ENCODE measurements at regions not wholly inside any gene's neighbourhood (a gene's known extent, or its start where the extent isn't known, plus 50 kb on each side); places are given as distances from the start of the nearest gene placed in this dataset.

- no peak for DNase-seq (ENCODE audit: low read depth)
These were observed 194.3 kb upstream of the PRKCQ start for GRCh38 chr10:6774406-6774805.

- DNase-seq (ENCODE audit: low read depth): no peak
These were observed 191.3 kb upstream of the PRKCQ start for GRCh38 chr10:6771331-6771730.

GRCh38 chr10:6770846-6771245 is 190.8 kb upstream of the PRKCQ start:
- DNase-seq (ENCODE audit: low read depth): no peak

- no peak for DNase-seq (ENCODE audit: low read depth)
These were observed 189.8 kb upstream of the PRKCQ start for GRCh38 chr10:6769704-6770417.

- DNase-seq (ENCODE audit: low read depth): peak; percentile 92
These were observed 186.2 kb upstream of the PRKCQ start for GRCh38 chr10:6766131-6766801.

DNA sequence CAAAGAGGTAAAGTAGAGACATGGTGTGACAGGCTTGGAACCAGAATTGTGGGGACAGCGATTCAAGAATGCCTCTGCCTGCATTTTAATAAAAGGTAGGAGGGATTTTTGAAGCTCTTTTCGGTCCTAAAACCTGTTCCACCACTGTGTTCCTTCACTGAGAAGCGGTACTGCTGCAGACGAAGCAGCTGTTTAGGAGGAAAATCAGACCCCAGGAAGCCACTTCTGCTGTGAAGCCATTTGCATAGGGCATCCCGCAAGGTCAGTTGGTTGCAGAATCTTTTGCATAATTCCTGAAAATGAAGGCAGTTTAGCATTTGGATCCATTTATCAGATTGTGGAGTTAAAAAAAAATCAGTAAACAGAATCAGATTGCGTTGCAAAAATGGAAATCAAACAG is 183.3 kb upstream of the PRKCQ start:
- DNase-seq (ENCODE audit: low read depth): no peak

- DNase-seq (ENCODE audit: low read depth): no peak
These were observed 182.9 kb upstream of the PRKCQ start for GRCh38 chr10:6763001-6763400.

- DNase-seq (ENCODE audit: low read depth): no peak
These were observed 179.9 kb upstream of the PRKCQ start for GRCh38 chr10:6759961-6760360.

GRCh38 chr10:6757158-6757557 is 177.1 kb upstream of the PRKCQ start:
- DNase-seq (ENCODE audit: low read depth): no peak

DNA sequence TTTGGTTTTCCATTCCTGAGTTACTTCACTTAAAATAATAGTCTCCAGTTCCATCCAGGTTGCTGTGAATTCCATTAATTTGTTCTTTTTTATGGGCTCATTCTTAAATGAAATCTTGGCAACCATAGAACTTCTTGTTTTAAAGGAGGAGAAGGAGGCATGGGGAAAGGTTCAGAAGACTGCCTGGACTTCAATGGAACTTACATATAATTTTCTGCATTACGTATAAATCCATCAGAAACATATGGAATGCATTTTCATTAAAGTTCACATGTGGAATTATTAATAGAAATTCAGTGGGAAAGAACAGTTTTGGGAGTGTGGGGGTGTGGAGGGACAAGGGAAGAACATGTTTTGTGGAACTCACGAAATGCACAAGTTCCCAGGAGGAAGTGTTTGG is 176.6 kb upstream of the PRKCQ start:
- no peak for DNase-seq (ENCODE audit: low read depth)

DNA sequence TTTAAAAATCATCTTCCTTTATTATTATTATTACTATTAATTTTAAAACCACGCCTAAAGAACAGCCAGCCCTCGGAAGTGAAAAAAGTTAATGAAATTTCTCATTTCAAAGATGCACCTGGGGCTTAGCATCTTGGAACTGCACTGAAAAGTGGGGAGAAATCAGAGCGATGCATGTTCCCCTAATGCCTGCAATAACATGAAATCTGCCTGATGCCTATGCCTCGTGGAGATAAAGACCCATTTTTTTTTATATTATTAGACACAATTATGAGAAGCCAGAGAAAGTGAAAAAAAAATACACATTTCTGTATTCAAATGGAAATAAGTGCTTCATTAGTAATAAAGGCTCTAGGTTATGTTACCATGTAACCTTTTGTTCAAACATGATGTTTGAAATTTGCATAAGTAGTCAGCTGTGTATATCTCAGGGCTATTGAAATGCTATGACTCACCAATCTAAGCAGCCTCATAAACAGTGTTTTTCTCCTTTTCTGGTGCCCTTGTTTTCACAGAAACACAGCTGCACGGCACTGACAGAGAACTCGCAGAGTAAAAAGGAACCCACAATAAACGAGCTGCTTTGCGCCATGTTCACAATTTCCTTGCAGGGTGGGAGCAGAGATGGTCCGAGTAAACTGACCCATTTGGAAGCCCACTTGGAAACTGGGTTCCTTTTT is 175.8 kb upstream of the PRKCQ start:
- peak; percentile 34 for DNase-seq (ENCODE audit: low read depth)

GRCh38 chr10:6753644-6754043 is 173.6 kb upstream of the PRKCQ start:
- no peak for DNase-seq (ENCODE audit: low read depth)

DNA sequence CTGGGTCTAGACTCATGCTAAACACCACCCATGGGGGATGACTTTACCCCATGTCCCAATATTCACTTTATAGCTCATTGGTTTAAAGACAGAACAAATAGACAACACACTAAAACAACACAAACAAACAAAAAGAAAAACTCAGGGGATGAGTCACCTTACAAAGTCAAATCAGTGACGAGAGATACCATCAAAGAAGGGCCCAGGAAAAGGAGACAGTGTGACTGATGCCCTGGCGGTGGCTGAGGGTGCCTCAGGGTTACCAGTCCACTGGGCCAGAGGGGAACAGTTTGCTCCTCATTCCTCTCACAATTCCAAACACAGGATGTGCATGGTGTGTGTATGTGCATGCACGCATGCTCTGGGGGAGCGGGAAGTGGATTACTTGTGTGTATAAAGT is 171.3 kb upstream of the PRKCQ start:
- DNase-seq (ENCODE audit: low read depth): no peak

GRCh38 chr10:6748981-6749635 is 169.0 kb upstream of the PRKCQ start:
- no peak for DNase-seq (ENCODE audit: low read depth)

- DNase-seq (ENCODE audit: low read depth): no peak
These were observed 168.0 kb upstream of the PRKCQ start for GRCh38 chr10:6748029-6748428.

- DNase-seq (ENCODE audit: low read depth): no peak
These were observed 166.7 kb upstream of the PRKCQ start for GRCh38 chr10:6746782-6747181.

DNA sequence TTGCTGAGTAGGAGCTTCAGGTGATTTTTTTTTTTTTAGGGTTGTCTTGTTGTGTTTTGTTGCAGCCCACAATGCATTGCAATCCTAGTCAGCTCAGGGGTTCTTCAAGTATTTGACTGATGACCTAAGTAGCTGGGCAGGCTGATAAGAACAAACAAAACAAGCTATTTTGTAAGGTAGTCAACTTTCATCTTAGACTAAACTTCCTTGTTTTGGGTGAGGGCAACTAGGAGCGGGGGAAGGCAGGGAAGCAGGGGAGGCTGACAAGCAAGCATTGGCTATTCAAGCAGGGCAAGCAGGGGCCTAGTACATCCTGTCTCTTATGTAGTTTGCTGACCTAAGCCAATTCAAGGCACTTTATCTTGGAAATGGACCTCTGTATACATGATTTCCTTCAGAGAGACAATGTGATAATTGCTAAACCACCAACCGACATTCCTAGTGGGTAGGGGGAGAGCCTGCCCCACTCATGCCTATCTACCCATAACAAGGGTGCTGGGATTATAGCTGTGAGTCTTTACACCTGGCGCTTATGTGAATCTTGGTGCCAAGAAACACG is 163.3 kb upstream of the PRKCQ start:
- no peak for DNase-seq (ENCODE audit: low read depth)

- no peak for DNase-seq (ENCODE audit: low read depth)
These were observed 161.5 kb upstream of the PRKCQ start for GRCh38 chr10:6741541-6741941.

DNA sequence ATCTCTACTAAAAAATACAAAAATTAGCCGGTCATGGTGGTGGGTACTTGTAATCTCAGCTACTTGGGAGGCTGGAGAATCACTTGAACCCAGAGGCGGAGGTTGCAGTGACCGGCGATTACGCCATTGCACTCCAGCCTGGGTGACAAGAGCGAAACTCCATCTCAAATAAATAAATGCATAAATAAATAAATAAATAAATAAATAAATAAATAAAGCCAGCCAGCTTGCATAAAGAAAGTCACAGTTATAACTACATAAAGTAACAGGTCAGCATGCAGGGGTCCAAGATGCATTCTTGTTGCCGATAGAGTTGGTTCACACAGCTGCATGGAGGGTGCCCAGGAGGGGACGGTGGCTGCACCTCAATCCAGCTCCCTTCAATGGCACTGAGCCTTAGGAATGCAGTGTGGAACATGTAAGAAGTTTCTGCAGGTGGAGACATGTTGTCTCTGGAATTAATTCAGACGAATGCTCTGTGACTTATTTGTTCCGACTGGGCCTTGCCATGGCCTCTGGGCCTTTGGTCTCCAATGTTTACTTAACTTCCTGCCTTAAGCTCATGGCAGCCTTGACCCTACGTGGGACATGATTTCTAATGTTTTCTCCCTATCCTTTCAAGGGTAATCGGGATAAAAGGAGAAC is 159.6 kb upstream of the PRKCQ start:
- no peak for DNase-seq (ENCODE audit: low read depth)

GRCh38 chr10:6738112-6738768 is 158.2 kb upstream of the PRKCQ start:
- DNase-seq (ENCODE audit: low read depth): no peak

GRCh38 chr10:6737758-6738111 is 157.7 kb upstream of the PRKCQ start:
- DNase-seq (ENCODE audit: low read depth): no peak
